Keratinocyte (primary cell): ENCODE measurements at regions not wholly inside any gene's neighbourhood (a gene's known extent, or its start where the extent isn't known, plus 50 kb on each side); places are given as distances from the start of the nearest gene placed in this dataset.

Experiments used
- DNase-seq: peaks from one replicate; pipeline ENCODE4 v3.0.0-alpha.2; 2011; ENCODE audit warnings: low read depth, missing footprints, low spot score
- FAIRE-seq: peaks from 2 replicates; lab custom pipeline; 2011; peaks lifted over from hg19 to GRCh38; lab: Jason Lieb, UNC
- H2AFZ ChIP-seq: 2 replicates; pipeline ENCODE4 v1.6.0; 2012; ENCODE audit warnings: low read length, control low read depth, inconsistent platforms; ENCODE audit not compliant: control insufficient read depth
- H3K27ac ChIP-seq: 2 replicates; pipeline ENCODE4 v1.5.1; 2011; ENCODE audit warnings: low read length; ENCODE audit not compliant: control insufficient read depth, insufficient read depth
- H3K27me3 ChIP-seq: 3 replicates; pipeline ENCODE4 v1.6.0; 2011; ENCODE audit warnings: low read length; ENCODE audit not compliant: control insufficient read depth, insufficient read depth; ENCODE audit errors: extremely low read depth
- H3K36me3 ChIP-seq, 2 experiments: 2 replicates in 1 of 2; 3 replicates in 1 of 2; pipeline ENCODE4 v1.5.1; 2011; ENCODE audit warnings: low read length in 2 of 2, mild to moderate bottlenecking in 1 of 2; ENCODE audit not compliant: control insufficient read depth in 2 of 2, insufficient read depth in 2 of 2; ENCODE audit errors: extremely low read depth in 1 of 2
- H3K4me1 ChIP-seq: 3 replicates; pipeline ENCODE4 v1.5.1; 2011; ENCODE audit warnings: low read length; ENCODE audit not compliant: control insufficient read depth, insufficient read depth; ENCODE audit errors: extremely low read depth
- H3K4me2 ChIP-seq: 3 replicates; pipeline ENCODE4 v1.6.0; 2011; ENCODE audit warnings: low read depth, low read length; ENCODE audit not compliant: control insufficient read depth, insufficient read depth; ENCODE audit errors: extremely low read depth
- H3K4me3 ChIP-seq, 3 experiments: fragments of 200-600 bp in 1 of 3; sonication (generic) in 1 of 3; 2 replicates in 2 of 3; 3 replicates in 1 of 3; pipeline ENCODE4 v1.5.1; 2011 to 2016; ENCODE audit warnings: low read length in 3 of 3, mild to moderate bottlenecking in 3 of 3, control low read depth in 2 of 3, inconsistent platforms in 1 of 3, low read depth in 1 of 3, mixed read lengths in 1 of 3, mixed run types in 1 of 3, moderate library complexity in 1 of 3; ENCODE audit not compliant: control insufficient read depth in 2 of 3, insufficient read depth in 2 of 3; ENCODE audit errors: extremely low read depth in 1 of 3
- H3K79me2 ChIP-seq: 2 replicates; pipeline ENCODE4 v1.6.0; 2012; ENCODE audit warnings: low read length; ENCODE audit not compliant: control insufficient read depth, insufficient read depth
- H3K9ac ChIP-seq: 3 replicates; pipeline ENCODE4 v1.6.0; 2011; ENCODE audit warnings: low read length; ENCODE audit not compliant: control insufficient read depth, insufficient read depth; ENCODE audit errors: extremely low read depth
- H3K9me1 ChIP-seq: 3 replicates; pipeline ENCODE4 v1.6.0; 2011; ENCODE audit warnings: low read length; ENCODE audit not compliant: control insufficient read depth, insufficient read depth; ENCODE audit errors: extremely low read depth
- H3K9me3 ChIP-seq: 2 replicates; pipeline ENCODE4 v1.5.1; 2012; ENCODE audit warnings: low read depth, low read length; ENCODE audit not compliant: control insufficient read depth
- H4K20me1 ChIP-seq: 3 replicates; pipeline ENCODE4 v1.6.0; 2011; ENCODE audit warnings: low read length; ENCODE audit not compliant: control insufficient read depth, insufficient read depth; ENCODE audit errors: extremely low read depth
- EZH2 ChIP-seq: IDR thresholded peaks from one replicate; pipeline ENCODE4 v1.6.1; 2012; ENCODE audit warnings: inconsistent platforms, mild to moderate bottlenecking, low read length, moderate library complexity
- dilution Hi-C: fragments of 300-500 bp; cut with MboI; formaldehyde crosslinking; loops from one replicate; pipeline ENCODE4 v1.7.0; 2020; ENCODE audit warnings: low sequenced_read_pairs; ENCODE audit not compliant: extremely low pct_ligation_motif_present
- TF ChIP-seq, protein P1 (sequence below), 3 experiments: IDR thresholded peaks in 1 of 3; conservative IDR thresholded peaks in 1 of 3; optimal IDR thresholded peaks in 1 of 3; 2 replicates in 2 of 3; 3 replicates in 1 of 3; pipeline versions ENCODE3 to v1.5.1; 2011; ENCODE audit warnings: low read length in 3 of 3, mild to moderate bottlenecking in 3 of 3, moderate library complexity in 2 of 3, control low read depth in 1 of 3, inconsistent platforms in 1 of 3; ENCODE audit not compliant: insufficient read depth in 2 of 3; ENCODE audit errors: extremely low read depth in 1 of 3

DNA sequence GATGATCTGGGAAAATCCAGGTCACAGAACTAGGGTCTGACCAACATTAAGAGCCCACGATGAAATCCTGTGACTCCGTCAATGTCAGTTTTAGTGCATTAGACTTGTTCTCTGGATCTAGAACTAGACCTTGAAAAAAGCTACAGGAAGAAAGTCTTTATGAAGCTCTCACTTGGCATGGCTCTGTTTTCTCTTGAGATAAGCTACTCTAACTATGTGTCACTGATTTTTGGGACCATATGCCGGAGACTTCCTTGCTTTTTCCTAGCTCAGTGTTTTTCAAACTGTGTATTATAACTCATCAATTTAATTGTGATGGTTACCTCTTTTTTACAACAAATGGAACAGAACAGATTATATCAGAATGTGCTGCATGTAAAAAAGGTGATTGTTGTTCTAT lies 379.7 kb upstream of the DAB1 start:
- no peaks in the 10 kb centered on the region for H3K36me3 ChIP-seq
- H3K27me3 ChIP-seq = no peaks in the 10 kb centered on the region
- no peaks in the 10 kb centered on the region for H3K79me2 ChIP-seq
- TF ChIP-seq, protein P1, sequence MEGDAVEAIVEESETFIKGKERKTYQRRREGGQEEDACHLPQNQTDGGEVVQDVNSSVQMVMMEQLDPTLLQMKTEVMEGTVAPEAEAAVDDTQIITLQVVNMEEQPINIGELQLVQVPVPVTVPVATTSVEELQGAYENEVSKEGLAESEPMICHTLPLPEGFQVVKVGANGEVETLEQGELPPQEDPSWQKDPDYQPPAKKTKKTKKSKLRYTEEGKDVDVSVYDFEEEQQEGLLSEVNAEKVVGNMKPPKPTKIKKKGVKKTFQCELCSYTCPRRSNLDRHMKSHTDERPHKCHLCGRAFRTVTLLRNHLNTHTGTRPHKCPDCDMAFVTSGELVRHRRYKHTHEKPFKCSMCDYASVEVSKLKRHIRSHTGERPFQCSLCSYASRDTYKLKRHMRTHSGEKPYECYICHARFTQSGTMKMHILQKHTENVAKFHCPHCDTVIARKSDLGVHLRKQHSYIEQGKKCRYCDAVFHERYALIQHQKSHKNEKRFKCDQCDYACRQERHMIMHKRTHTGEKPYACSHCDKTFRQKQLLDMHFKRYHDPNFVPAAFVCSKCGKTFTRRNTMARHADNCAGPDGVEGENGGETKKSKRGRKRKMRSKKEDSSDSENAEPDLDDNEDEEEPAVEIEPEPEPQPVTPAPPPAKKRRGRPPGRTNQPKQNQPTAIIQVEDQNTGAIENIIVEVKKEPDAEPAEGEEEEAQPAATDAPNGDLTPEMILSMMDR (optimal IDR thresholded peaks at IDR 0.05 in 1 of 3, IDR thresholded peaks at IDR 0.05 in 1 of 3, conservative IDR thresholded peaks at IDR 0.05 in 1 of 3; ENCODE audit: extremely low read depth in 1 of 3, insufficient read depth in 2 of 3, low read length in 3 of 3) = no peak
- no peak for TF ChIP-seq EZH2
- no peaks in the 10 kb centered on the region for H3K9me1 ChIP-seq
- FAIRE-seq (no peak), DNase-seq (no peak)
- no peaks in the 10 kb centered on the region for H3K9me3 ChIP-seq
- H3K4me1 ChIP-seq = no peaks in the 10 kb centered on the region
- no peak overlapping the region for H3K4me3 ChIP-seq
- no peak overlapping the region for H3K4me2 ChIP-seq
- dilution Hi-C loops = no loop called here
- H4K20me1 ChIP-seq = no peaks in the 10 kb centered on the region
- no peak overlapping the region for H3K9ac ChIP-seq
- H2AFZ ChIP-seq = no peak overlapping the region
- no peak overlapping the region for H3K27ac ChIP-seq

DNA sequence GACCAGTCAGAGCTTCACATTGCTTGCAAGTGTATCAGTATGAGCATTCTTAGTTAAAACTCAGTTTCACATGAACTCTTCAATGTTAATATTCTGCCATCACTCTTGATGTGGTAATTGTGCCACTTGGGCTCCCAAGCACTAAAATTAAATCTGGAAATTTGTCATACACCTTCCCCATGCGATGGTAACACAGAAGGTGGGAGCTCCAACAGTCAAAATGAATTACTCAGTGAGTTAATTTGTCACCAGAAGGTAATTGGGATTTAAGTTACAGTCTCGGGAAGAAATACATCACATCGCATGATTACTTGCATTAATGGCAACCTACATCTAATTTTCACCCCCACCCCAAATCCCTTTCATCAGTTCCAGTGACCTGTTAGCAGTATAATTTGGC lies 376.5 kb upstream of the DAB1 start:
- Histone ChIP-seq H3K9me1 (no peaks in the 10 kb centered on the region), H3K27me3 (no peaks in the 10 kb centered on the region), H4K20me1 (no peaks in the 10 kb centered on the region), H3K4me1 (no peaks in the 10 kb centered on the region), H3K9ac (no peak overlapping the region), H3K27ac (no peak overlapping the region), H3K36me3 (no peaks in the 10 kb centered on the region), H3K4me3 (no peak overlapping the region), H3K4me2 (no peak overlapping the region), H3K79me2 (no peaks in the 10 kb centered on the region), H3K9me3 (no peaks in the 10 kb centered on the region), H2AFZ (no peak overlapping the region)
- DNase-seq (no peak), FAIRE-seq (no peak)
- dilution Hi-C loops = no loop called here
- TF ChIP-seq, protein P1 (optimal IDR thresholded peaks at IDR 0.05 in 1 of 3, IDR thresholded peaks at IDR 0.05 in 1 of 3, conservative IDR thresholded peaks at IDR 0.05 in 1 of 3; ENCODE audit: extremely low read depth in 1 of 3, insufficient read depth in 2 of 3, low read length in 3 of 3) = no peak
- no peak for TF ChIP-seq EZH2
